ENCODE measurements at regions not wholly inside any gene's neighbourhood (a gene's known extent, or its start where the extent isn't known, plus 50 kb on each side); places are given as distances from the start of the nearest gene placed in this dataset.

GRCh38 chr9:94165592-94166235, 81.5 kb downstream of the PTPDC1 start:
- H4K20me1 ChIP-seq (ENCODE audit: low read length) = peaks cover 37% of the 10 kb centered on the region
- CTCF ChIA-PET = interaction anchor here (0.7 kb wide), 1 partner anchor 67 kb away, joined by 5 read pairs; no protein-coding TSS in a partner anchor
- no TSS peak for BruUV-seq (replicated peaks)

GRCh38 chr9:94166236-94166975, 82.1 kb downstream of the PTPDC1 start:
- H3K9ac ChIP-seq (ENCODE audit: low read length) = peak overlapping the region; percentile 99
- no peaks in the 10 kb centered on the region for H3K9me2 ChIP-seq (replicated peaks; ENCODE audit: low read length)
- H3F3A ChIP-seq (ENCODE audit: low read length, unreplicated experiment) = peaks cover 5% of the 10 kb centered on the region
- peaks cover 9% of the 10 kb centered on the region; the same call in 1 of the 2 replicates for H3K36me3 ChIP-seq (ENCODE audit: low read depth, low read length)
- H3K27ac ChIP-seq (ENCODE audit: low read length) = peak overlapping the region; percentile 95
- peak; percentile 64 for ATAC-seq
- CTCF ChIA-PET = interaction anchor here (0.7 kb wide), 1 partner anchor 67 kb away, joined by 5 read pairs; no protein-coding TSS in a partner anchor
- H3K4me1 ChIP-seq (ENCODE audit: insufficient read depth, low read length) = peaks cover 17% of the 10 kb centered on the region; the same call in 1 of the 2 replicates
- TF ChIP-seq EZH2phosphoT487 (IDR thresholded peaks at IDR 0.05; ENCODE audit: borderline replicate concordance, low read length) = no peak
- no peak for TF ChIP-seq CTCF (conservative IDR thresholded peaks at IDR 0.05; ENCODE audit: low read depth, low read length)
- TF ChIP-seq EZH2 (IDR thresholded peaks at IDR 0.05; ENCODE audit: low read length, unreplicated experiment) = no peak
- DNase-seq = peak; percentile 97
- BruUV-seq (replicated peaks) = no TSS peak
- POLR2A ChIA-PET (ENCODE audit: unreplicated experiment) = interaction anchor here (0.6 to 0.7 kb wide), 6 partner anchors 19 to 1105 kb away, joined by 3 to 6 read pairs (median 6); no protein-coding TSS in a partner anchor
- H3K27me3 ChIP-seq (ENCODE audit: low read length) = no peaks in the 10 kb centered on the region
- no peaks in the 10 kb centered on the region for H3K9me3 ChIP-seq (ENCODE audit: low read length)
- peak overlapping the region; percentile 56; the same call in 1 of the 2 replicates for H2AFZ ChIP-seq (ENCODE audit: low read length)
- peaks cover 41% of the 10 kb centered on the region for H4K20me1 ChIP-seq (ENCODE audit: low read length)
- intact Hi-C loops (cut with micrococcal nuclease) = loop anchor here (2.0 to 5.0 kb wide), 2 partner anchors 26 to 79 kb away; no protein-coding TSS in a partner anchor
- H3K4me2 ChIP-seq (ENCODE audit: low read length) = peak overlapping the region; percentile 97
- H3K4me3 ChIP-seq (ENCODE audit: low read length) = peak overlapping the region; percentile 99
- peaks cover 46% of the 10 kb centered on the region for H3K79me2 ChIP-seq (ENCODE audit: low read length)

More at GRCh38 chr9:94165592-94166235, 81.5 kb downstream of the PTPDC1 start:
- ATAC-seq (peak; percentile 91), DNase-seq (peak; percentile 95)
- peaks cover 6% of the 10 kb centered on the region; the same call in 1 of the 2 replicates for H3K36me3 ChIP-seq (ENCODE audit: low read depth, low read length)
- no peaks in the 10 kb centered on the region for H3K9me3 ChIP-seq (ENCODE audit: low read length)
- H3K4me2 ChIP-seq (ENCODE audit: low read length) = peak overlapping the region; percentile 79
- intact Hi-C loops (cut with micrococcal nuclease) = loop anchor here (2.0 to 5.0 kb wide), 2 partner anchors 25 to 78 kb away; no protein-coding TSS in a partner anchor
- H3K4me1 ChIP-seq (ENCODE audit: insufficient read depth, low read length) = peaks cover 17% of the 10 kb centered on the region; the same call in 1 of the 2 replicates
- H3K9me2 ChIP-seq (replicated peaks; ENCODE audit: low read length) = no peaks in the 10 kb centered on the region
- peaks cover 39% of the 10 kb centered on the region for H3K79me2 ChIP-seq (ENCODE audit: low read length)
- H3K27ac ChIP-seq (ENCODE audit: low read length) = peak overlapping the region; percentile 95
- TF ChIP-seq EZH2phosphoT487 (IDR thresholded peaks at IDR 0.05; ENCODE audit: borderline replicate concordance, low read length) = no peak
- TF ChIP-seq CTCF (conservative IDR thresholded peaks at IDR 0.05; ENCODE audit: low read depth, low read length) = no peak
- TF ChIP-seq EZH2 (IDR thresholded peaks at IDR 0.05; ENCODE audit: low read length, unreplicated experiment) = no peak
- H3F3A ChIP-seq (ENCODE audit: low read length, unreplicated experiment) = peaks cover 5% of the 10 kb centered on the region
- H2AFZ ChIP-seq (ENCODE audit: low read length) = peak overlapping the region; percentile 64
- peak overlapping the region; percentile 99 for H3K9ac ChIP-seq (ENCODE audit: low read length)
- no peaks in the 10 kb centered on the region for H3K27me3 ChIP-seq (ENCODE audit: low read length)
- POLR2A ChIA-PET (ENCODE audit: unreplicated experiment) = interaction anchor here (0.6 to 0.7 kb wide), 5 partner anchors 19 to 1105 kb away, joined by 3 to 6 read pairs (median 5); no protein-coding TSS in a partner anchor
- H3K4me3 ChIP-seq (ENCODE audit: low read length) = peak overlapping the region; percentile 72; the same call in 1 of the 2 replicates

Measured in PC-3 (cell line).